Brain pericyte (primary cell): ENCODE measurements at regions not wholly inside any gene's neighbourhood (a gene's known extent, or its start where the extent isn't known, plus 50 kb on each side); places are given as distances from the start of the nearest gene placed in this dataset.
A peak's percentile ranks its signal among the peaks of the same experiment; 100 is the strongest.
"Not testable (repeated sequence)": the region's sequence is repeated elsewhere in the genome, so short reads cannot be mapped to it uniquely, and the experiment has no call there.

Experiments
- DNase-seq: peaks from one replicate; pipeline ENCODE4 v3.0.0-alpha.2; 2012; ENCODE audit warnings: low read depth, low spot score

DNA sequence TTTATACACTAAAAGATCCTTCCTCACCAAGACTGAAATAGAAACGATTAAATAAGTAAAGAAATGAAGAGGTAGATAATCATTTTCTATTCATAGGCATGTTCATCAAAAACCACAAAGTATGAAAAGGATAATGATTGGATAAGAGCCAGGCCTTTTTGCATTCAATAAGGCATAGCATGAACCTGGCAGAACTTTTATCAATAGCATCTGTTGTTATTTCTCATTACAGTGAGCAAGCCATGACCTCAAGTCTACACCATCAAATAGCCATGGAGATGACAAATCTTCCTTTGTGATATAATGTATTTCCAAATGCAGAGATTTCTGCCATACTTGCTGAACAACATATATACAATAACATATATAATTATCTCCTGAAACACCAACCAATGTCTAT, 206.0 kb upstream of the SLC7A11 start:
- DNase-seq, result no peak

DNA sequence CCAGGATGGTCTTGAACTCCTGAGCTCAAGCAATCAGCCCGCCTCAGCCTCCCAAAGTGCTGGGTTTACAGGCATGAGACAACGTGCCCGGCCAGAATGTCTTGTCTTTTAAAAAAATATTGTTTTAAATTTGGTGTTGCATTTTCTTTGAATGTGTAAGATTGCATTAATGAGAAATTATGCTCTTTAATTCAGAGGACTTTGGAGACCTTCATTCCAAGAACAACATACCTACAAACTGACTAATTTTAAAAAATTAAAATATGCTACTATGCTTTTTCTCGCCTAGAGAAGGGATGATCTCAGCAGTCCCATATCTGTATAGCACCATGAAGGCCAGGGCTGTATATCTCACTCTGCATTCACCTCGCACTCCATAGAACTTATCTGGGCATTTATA, 204.3 kb upstream of the SLC7A11 start:
- no peak for DNase-seq

DNA sequence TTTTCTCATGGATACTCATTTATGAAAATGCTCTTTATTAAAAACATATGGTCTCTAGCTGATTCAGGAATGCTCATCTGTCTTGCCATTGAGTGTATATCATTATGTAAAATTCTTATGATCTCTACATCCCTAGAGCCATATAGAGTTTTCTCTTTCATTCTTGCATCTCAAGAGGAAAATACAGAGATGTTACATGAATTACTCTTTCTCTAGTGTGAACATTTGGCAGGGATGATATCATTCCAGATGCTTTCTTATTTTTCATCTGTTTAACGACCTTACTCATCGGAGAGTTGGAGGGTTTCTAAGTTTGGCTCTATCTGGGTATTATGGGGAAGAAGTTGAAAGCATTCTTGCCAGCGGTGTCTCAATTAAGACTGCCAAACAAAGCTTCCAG, 202.9 kb upstream of the SLC7A11 start:
- DNase-seq, result no peak

- no peak for DNase-seq
Measured at GRCh38 chr4:138444260-138444659, 202.1 kb upstream of the SLC7A11 start.

DNA sequence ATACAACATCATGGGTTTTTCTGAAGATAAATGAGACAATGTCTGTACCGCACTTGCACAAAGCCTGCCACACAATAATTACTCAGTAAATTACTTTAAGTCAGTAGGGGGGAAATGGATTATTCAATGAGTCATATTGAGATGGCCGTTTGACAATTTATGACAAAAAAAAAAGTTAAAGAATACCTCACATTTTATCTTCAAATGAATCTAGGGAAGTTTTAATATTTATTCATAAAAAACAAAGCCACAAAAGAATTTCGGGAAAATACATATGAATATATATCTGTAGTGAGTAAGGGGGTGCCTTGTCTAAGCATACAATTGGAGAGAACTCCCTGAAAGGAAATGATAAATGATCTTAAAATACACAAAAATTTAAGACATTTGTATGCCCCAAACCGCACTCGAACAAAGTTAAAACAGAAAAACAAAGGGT, 197.0 kb upstream of the SLC7A11 start:
- no peak for DNase-seq

GRCh38 chr4:138438608-138439007, 196.5 kb upstream of the SLC7A11 start:
- DNase-seq, result no peak

DNA sequence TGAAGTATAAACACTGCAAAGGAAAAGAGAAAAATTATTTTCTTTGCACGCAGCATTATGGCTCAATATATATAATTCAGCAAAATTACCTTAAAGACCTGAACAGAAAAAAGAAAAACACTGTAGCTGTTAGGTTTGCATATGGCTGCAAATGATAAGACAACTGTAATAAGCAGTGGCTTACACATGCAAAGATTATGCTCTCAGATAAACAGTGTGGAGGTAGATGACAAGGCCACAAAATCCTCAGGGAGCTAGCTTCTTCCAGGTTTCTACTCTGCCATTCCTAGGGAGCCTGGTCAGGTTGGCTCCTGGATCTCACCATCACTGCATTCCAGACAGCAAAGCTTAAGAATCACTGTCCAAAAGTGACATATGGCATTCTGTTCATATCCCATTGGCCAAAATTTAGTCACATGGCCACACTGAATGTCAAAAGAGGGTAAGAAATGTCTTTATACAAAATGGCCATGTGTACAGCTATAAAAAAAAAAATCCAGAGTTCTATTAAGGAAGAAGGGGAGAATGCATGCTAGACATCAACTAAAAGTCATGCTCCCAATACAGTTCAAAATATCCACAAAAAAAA, 195.2 kb upstream of the SLC7A11 start:
- DNase-seq, result no peak

DNA sequence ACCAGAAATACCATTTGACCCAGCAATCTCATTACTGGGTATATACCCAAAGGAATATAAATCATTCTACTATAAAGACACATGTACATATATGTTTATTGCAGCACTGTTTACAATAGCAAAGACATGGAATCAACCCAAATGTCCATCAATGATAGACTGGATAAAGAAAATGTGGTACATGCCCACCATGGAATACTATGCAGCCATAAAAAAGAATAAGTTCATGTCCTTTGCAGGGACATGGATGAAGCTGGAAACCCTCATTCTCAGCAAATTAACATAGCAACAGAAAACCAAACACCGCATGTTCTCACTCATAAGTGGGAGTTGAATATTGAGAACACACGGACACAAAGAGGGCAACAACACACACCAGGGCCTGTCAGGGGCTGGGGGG, 193.6 kb upstream of the SLC7A11 start:
- DNase-seq, result not testable (repeated sequence)

GRCh38 chr4:138435046-138435445, 192.9 kb upstream of the SLC7A11 start:
- not testable (repeated sequence) for DNase-seq

- peak; percentile 24 for DNase-seq
Measured at GRCh38 chr4:138428611-138429010, 186.5 kb upstream of the SLC7A11 start.

GRCh38 chr4:138426786-138427185, 184.6 kb upstream of the SLC7A11 start:
- no peak for DNase-seq

DNA sequence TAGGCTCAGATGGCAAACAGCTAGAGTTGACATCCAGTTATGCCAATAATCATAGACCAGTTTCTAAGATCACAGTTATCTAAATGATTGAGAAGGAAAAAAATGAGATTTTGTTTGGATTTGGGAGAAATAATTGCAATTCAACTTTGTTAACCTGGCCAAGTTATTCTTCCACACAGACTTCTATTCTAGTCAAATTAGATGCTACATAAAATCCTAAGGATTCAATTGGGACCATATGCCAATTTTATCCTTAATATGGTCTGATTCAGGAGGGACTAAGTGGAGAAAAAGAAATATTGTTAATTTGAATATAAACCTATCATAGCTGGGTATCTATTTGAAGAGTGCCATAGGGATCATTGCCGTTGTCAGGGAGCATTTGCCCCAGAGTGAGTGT, 178.3 kb upstream of the SLC7A11 start:
- no peak for DNase-seq

DNA sequence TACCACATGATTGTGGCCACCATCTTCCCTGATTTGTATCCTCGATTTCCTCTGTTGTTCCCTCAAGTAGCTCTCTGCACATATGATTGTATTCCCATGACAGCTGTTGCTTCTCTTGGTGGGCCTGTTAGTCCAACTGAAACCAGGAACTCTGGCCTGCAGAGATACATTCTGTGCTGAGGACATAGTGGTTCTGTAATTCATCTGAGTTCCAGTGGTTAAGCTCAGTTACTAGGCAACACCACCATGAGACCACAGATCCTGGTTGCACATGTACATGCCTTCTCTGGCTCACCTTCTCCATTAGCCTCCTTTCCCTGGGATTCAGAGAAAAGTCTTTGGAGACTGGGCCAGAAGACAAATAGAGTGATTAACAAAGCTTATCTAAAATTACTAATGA, 172.1 kb upstream of the SLC7A11 start:
- DNase-seq, result no peak

DNA sequence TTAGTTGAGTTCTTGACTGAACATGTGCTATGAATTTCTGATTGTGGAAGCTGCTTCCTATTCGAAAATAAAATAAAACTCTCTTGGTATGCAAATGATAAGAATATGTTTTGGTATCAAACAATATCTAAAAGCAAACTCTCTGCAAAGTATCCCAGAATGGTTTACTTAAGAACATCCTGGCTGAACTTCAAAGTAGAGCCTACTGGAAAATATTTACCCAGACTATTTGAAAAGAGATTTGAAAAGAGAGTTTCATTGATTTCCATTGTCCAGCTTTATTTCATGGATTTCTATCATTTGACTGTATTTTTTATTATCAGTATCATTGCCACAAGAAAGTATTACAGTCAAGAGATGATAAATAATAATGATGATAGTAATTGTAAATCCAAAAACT, 171.1 kb upstream of the SLC7A11 start:
- DNase-seq, result no peak

GRCh38 chr4:138412847-138413246, 170.7 kb upstream of the SLC7A11 start:
- DNase-seq, result no peak

DNA sequence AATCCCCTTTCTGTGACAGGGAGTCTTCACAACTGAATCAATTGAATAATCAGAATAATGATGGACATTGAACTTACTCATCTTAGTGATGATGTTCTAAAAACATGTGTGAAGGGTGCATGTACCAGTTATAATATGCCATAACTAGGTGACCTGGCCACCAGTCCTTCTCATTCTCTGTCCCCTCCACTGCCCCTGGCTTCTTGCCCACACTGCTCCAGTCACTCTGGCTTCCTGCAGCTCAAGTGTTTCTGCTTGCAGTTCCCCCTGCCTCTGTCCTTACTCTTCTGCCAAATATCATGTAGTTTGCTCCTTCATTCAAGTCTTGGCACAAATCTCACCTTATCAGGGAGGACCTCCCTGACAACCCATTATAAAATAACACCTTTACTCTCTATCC, 168.1 kb upstream of the SLC7A11 start:
- DNase-seq, result no peak

DNA sequence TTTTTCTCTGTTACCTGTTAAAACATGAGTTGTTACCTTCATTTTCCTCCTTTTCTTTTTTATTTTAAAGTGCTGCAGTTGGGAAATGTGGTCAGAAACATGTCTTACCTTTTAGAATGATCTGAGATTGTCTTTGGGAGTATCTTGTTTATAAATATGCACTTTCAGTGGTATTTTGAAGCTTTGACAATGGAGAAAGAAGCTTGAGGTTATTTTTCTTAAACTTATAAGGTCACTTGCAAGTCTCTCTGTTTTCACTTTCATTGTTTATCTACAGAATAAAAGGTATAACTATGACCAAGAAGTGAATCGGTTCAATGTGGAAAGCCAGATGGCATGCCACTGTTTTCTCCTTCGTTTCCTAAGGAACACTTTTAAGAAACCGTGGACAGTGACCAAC, 167.5 kb upstream of the SLC7A11 start:
- DNase-seq, result no peak

- no peak for DNase-seq
Measured at GRCh38 chr4:138408758-138409157, 166.6 kb upstream of the SLC7A11 start.

DNA sequence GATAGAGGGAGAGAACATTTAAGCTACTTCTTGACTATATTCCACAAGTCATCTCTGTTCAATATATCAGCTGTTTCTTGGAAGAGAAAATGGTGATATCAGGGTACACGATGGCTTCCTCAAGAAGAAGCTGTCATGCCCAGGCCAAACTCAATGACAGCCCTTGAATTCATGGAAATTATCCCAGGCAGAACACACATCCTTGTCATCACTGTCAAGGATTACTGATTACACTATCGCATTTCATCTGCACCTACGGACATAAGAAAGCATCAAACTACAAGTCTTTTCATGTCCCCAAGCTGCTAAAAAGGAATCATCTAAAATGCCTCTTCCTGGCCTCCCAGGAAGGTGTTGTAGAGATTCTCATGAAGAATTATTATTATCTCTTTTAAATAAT, 165.2 kb upstream of the SLC7A11 start:
- DNase-seq, result no peak

DNA sequence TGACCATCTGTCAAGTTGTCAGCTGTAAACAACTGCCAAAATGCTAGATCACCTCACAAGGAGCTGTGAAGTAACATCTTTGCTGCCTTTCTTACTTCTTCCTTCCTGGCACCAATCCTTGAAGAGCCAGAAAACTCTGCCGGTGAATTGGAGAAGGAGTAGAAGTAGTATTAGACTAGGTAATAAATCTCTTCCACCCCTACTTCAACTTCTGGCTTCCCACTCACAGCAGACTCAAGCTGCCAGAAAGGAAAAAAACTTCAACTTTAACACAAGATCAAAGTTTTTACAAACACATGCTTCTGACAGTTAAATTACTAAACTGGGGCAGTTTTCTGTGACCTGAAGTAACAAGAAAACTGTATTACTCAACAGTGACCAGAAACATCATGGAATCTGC, 164.7 kb upstream of the SLC7A11 start:
- DNase-seq, result no peak

GRCh38 chr4:138405934-138406567, 163.9 kb upstream of the SLC7A11 start:
- DNase-seq, result no peak

- DNase-seq, result no peak
Measured at GRCh38 chr4:138405466-138405891, 163.3 kb upstream of the SLC7A11 start.

DNA sequence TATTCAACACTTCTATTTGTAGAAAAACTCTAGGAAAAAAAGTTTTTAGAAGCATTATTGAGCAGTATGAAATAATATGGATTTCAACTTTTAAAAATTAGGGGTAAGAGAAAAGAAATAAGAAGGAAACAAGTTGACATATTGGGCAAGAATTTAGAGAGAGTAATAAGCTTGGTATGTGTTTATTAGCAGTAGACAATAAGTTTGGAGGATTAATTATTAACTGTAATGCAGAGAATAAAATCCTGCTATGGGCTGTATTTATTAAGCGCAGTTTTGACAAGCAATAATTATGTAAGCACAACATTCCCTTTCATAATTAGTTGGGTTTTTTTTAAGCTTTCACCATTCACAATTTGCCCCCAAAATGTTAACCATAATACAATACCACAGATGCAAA, 162.7 kb upstream of the SLC7A11 start:
- no peak for DNase-seq

GRCh38 chr4:138404251-138404650, 162.1 kb upstream of the SLC7A11 start:
- DNase-seq, result no peak
